ENCODE measurements at regions not wholly inside any gene's neighbourhood (a gene's known extent, or its start where the extent isn't known, plus 50 kb on each side); places are given as distances from the start of the nearest gene placed in this dataset.
"Not testable (repeated sequence)": the region's sequence is repeated elsewhere in the genome, so short reads cannot be mapped to it uniquely, and the experiment has no call there.

GRCh38 chr15:93932164-93932776 lies 299.1 kb upstream of the MCTP2 start:
- no peak overlapping the region for H3K27ac Mint-ChIP-seq

GRCh38 chr15:93929375-93930094 lies 301.8 kb upstream of the MCTP2 start:
- H3K27me3 Mint-ChIP-seq, result no peaks in the 10 kb centered on the region
- intact Hi-C loops (cut with micrococcal nuclease), result no loop called here

More at GRCh38 chr15:93932164-93932776, 299.1 kb upstream of the MCTP2 start:
- Mint-ChIP-seq H3K36me3 (ENCODE audit: low read depth) (no peaks in the 10 kb centered on the region), H3K4me1 (peaks cover 12% of the 10 kb centered on the region), H3K4me3 (no peak overlapping the region), H3K9me3 (no peaks in the 10 kb centered on the region), H3K27me3 (no peaks in the 10 kb centered on the region)
- ChIA-PET POLR2A (no interaction called here), CTCF (no interaction called here)
- intact Hi-C loops (cut with micrococcal nuclease), result no loop called here
- no peak for TF ChIP-seq CTCF (IDR thresholded peaks at IDR 0.05)
- DNase-seq, result no peak
- no peak for ATAC-seq (ENCODE audit: low read depth)

GRCh38 chr15:93920204-93920603 lies 311.2 kb upstream of the MCTP2 start:
- H3K4me3 Mint-ChIP-seq, result no peak overlapping the region
- no peaks in the 10 kb centered on the region for H3K4me1 Mint-ChIP-seq
- intact Hi-C loops (cut with micrococcal nuclease), result no loop called here
- TF ChIP-seq CTCF (IDR thresholded peaks at IDR 0.05), result no peak
- no peak for DNase-seq
- POLR2A ChIA-PET, result no interaction called here
- no peaks in the 10 kb centered on the region for H3K27me3 Mint-ChIP-seq
- H3K27ac Mint-ChIP-seq, result no peak overlapping the region
- H3K36me3 Mint-ChIP-seq (ENCODE audit: low read depth), result no peaks in the 10 kb centered on the region
- CTCF ChIA-PET, result no interaction called here
- no peak for ATAC-seq (ENCODE audit: low read depth)
- H3K9me3 Mint-ChIP-seq, result peaks cover 10% of the 10 kb centered on the region

More at GRCh38 chr15:93929375-93930094, 301.8 kb upstream of the MCTP2 start:
- POLR2A ChIA-PET, result no interaction called here
- TF ChIP-seq CTCF (IDR thresholded peaks at IDR 0.05), result no peak
- CTCF ChIA-PET, result no interaction called here
- H3K4me3 Mint-ChIP-seq, result no peak overlapping the region
- H3K36me3 Mint-ChIP-seq (ENCODE audit: low read depth), result no peaks in the 10 kb centered on the region
- no peak overlapping the region for H3K27ac Mint-ChIP-seq
- ATAC-seq (ENCODE audit: low read depth), result no peak
- no peak for DNase-seq
- H3K4me1 Mint-ChIP-seq, result peaks cover 12% of the 10 kb centered on the region
- no peaks in the 10 kb centered on the region for H3K9me3 Mint-ChIP-seq

- H3K4me1 Mint-ChIP-seq; CTCF ChIA-PET; H3K27me3 Mint-ChIP-seq; H3K36me3 Mint-ChIP-seq (ENCODE audit: low read depth); H3K27ac Mint-ChIP-seq; POLR2A ChIA-PET; ATAC-seq (ENCODE audit: low read depth); DNase-seq; H3K4me3 Mint-ChIP-seq; intact Hi-C loops (cut with micrococcal nuclease): not testable (repeated sequence)
- peaks cover 11% of the 10 kb centered on the region for H3K9me3 Mint-ChIP-seq
These were observed 312.6 kb upstream of the MCTP2 start for GRCh38 chr15:93918801-93919200.

- Mint-ChIP-seq H3K4me1 (no peaks in the 10 kb centered on the region), H3K9me3 (peaks cover 10% of the 10 kb centered on the region), H3K4me3 (no peak overlapping the region), H3K27ac (no peak overlapping the region), H3K27me3 (peaks cover 2% of the 10 kb centered on the region), H3K36me3 (ENCODE audit: low read depth) (no peaks in the 10 kb centered on the region)
- intact Hi-C loops (cut with micrococcal nuclease), result no loop called here
- DNase-seq (no peak), ATAC-seq (ENCODE audit: low read depth) (no peak)
- no peak for TF ChIP-seq CTCF (IDR thresholded peaks at IDR 0.05)
- POLR2A ChIA-PET, result no interaction called here
- CTCF ChIA-PET, result no interaction called here
These were observed 314.2 kb upstream of the MCTP2 start for GRCh38 chr15:93917181-93917580.

Measured in activated B cell treated with CpG ODN at 0.5 μM for 24 hours (primary cell).